GM23338 (cell line): ENCODE measurements at regions not wholly inside any gene's neighbourhood (a gene's known extent, or its start where the extent isn't known, plus 50 kb on each side); places are given as distances from the start of the nearest gene placed in this dataset.

ENCODE experiments used
- ATAC-seq: fragments of 200-7000 bp; cut with Tn5 transposase; 3 replicates; pipeline ENCODE4 v1.9.1; 2020
- DNase-seq: peaks from one replicate; pipeline ENCODE4 v3.0.0-alpha.2; 2015; ENCODE audit warnings: low spot score
- H2AFZ ChIP-seq: fragments of 200-600 bp; sonication (generic); 2 replicates; pipeline ENCODE4 v1.8.0; 2016; ENCODE audit warnings: antibody characterized with exemption, mild to moderate bottlenecking, moderate library complexity
- H3F3A ChIP-seq: fragments of 200-600 bp; sonication (generic); replicated peaks from 2 replicates; pipeline ENCODE4 v1.8.0; 2017; ENCODE audit warnings: antibody characterized with exemption, mixed run types, low read depth
- H3K27ac ChIP-seq: fragments of 200-600 bp; sonication (generic); 2 replicates; pipeline ENCODE4 v1.6.1; 2016; ENCODE audit warnings: low read depth
- H3K27me3 ChIP-seq: fragments of 200-600 bp; sonication (generic); 2 replicates; pipeline ENCODE4 v1.8.0; 2016; ENCODE audit warnings: mild to moderate bottlenecking, mixed run types, moderate library complexity; ENCODE audit not compliant: insufficient read depth
- H3K36me3 ChIP-seq: fragments of 200-600 bp; sonication (generic); 2 replicates; pipeline ENCODE4 v1.8.0; 2016; ENCODE audit warnings: mild to moderate bottlenecking; ENCODE audit not compliant: insufficient read depth
- H3K4me1 ChIP-seq: fragments of 200-600 bp; sonication (generic); 2 replicates; pipeline ENCODE4 v1.8.0; 2016; ENCODE audit warnings: mild to moderate bottlenecking, moderate library complexity; ENCODE audit not compliant: insufficient read depth
- H3K4me2 ChIP-seq: fragments of 200-600 bp; sonication (generic); 2 replicates; pipeline ENCODE4 v1.7.1; 2017; ENCODE audit warnings: mixed run types
- H3K4me3 ChIP-seq: fragments of 200-600 bp; sonication (generic); 2 replicates; pipeline ENCODE4 v1.6.1; 2016; ENCODE audit warnings: mixed run types
- H3K79me2 ChIP-seq: fragments of 200-600 bp; sonication (generic); replicated peaks from 2 replicates; pipeline ENCODE4 v1.8.0; 2017; ENCODE audit warnings: mild to moderate bottlenecking; ENCODE audit not compliant: insufficient read depth
- H3K9me2 ChIP-seq: fragments of 200-600 bp; sonication (generic); 2 replicates; pipeline ENCODE4 v1.8.0; 2017; ENCODE audit not compliant: insufficient read depth
- H4K20me1 ChIP-seq: fragments of 200-600 bp; sonication (generic); replicated peaks from 2 replicates; pipeline ENCODE4 v1.8.0; 2017; ENCODE audit warnings: mild to moderate bottlenecking; ENCODE audit not compliant: insufficient read depth
- H3K27ac Mint-ChIP-seq: 2 replicates; pipeline ENCODE4 v1.8.0; 2020; ENCODE audit warnings: inconsistent platforms, mild to moderate bottlenecking, moderate library complexity, mixed read lengths
- H3K27me3 Mint-ChIP-seq: 3 replicates; pipeline ENCODE4 v1.8.0; 2022; ENCODE audit warnings: low read depth, mild to moderate bottlenecking, moderate library complexity, mixed read lengths, inconsistent platforms; ENCODE audit not compliant: insufficient read depth, poor library complexity
- H3K36me3 Mint-ChIP-seq: 3 replicates; pipeline ENCODE4 v1.8.0; 2021; ENCODE audit warnings: low read depth, mild to moderate bottlenecking, inconsistent platforms, moderate library complexity, mixed read lengths
- H3K4me1 Mint-ChIP-seq: 3 replicates; pipeline ENCODE4 v1.8.0; 2020; ENCODE audit warnings: mild to moderate bottlenecking, inconsistent platforms, mixed read lengths
- H3K4me3 Mint-ChIP-seq: 3 replicates; pipeline ENCODE4 v1.8.0; 2021; ENCODE audit warnings: moderate library complexity, mild to moderate bottlenecking, inconsistent platforms, mixed read lengths
- H3K9me3 Mint-ChIP-seq: 3 replicates; pipeline ENCODE4 v1.8.0; 2020; ENCODE audit warnings: moderate library complexity, mild to moderate bottlenecking, inconsistent platforms, mixed read lengths
- CREB1 ChIP-seq: fragments of 250-450 bp; sonication (Bioruptor Pico); IDR thresholded peaks from 2 replicates; pipeline ENCODE4 v1.5.0; 2020; ENCODE audit warnings: low read depth, mild to moderate bottlenecking, moderate library complexity
- ETS1 ChIP-seq: IDR thresholded peaks from 2 replicates; pipeline ENCODE4 v1.6.1; 2016; ENCODE audit warnings: antibody characterized with exemption
- EZH2 ChIP-seq: fragments of 200-600 bp; sonication (generic); IDR thresholded peaks from one replicate; pipeline ENCODE4 v1.8.0; 2017; ENCODE audit warnings: antibody characterized with exemption, mild to moderate bottlenecking, low read depth; ENCODE audit not compliant: unreplicated experiment
- NANOG ChIP-seq: IDR thresholded peaks from 2 replicates; pipeline ENCODE4 v1.6.1; 2016; ENCODE audit warnings: antibody characterized with exemption, borderline replicate concordance
- POLR2AphosphoS5 ChIP-seq: IDR thresholded peaks from 2 replicates; pipeline ENCODE4 v1.6.1; 2016; ENCODE audit warnings: antibody characterized with exemption, low read depth
- REST ChIP-seq: IDR thresholded peaks from one replicate; pipeline ENCODE4 v1.6.1; 2018; ENCODE audit warnings: antibody characterized with exemption; ENCODE audit not compliant: unreplicated experiment
- STAT1 ChIP-seq: IDR thresholded peaks from one replicate; pipeline ENCODE4 v1.6.1; 2016; ENCODE audit warnings: antibody characterized with exemption; ENCODE audit not compliant: unreplicated experiment
- ZNF114 ChIP-seq: fragments of 250-450 bp; sonication (Bioruptor Pico); IDR thresholded peaks from 2 replicates; pipeline ENCODE4 v1.5.0; 2020; ENCODE audit warnings: mild to moderate bottlenecking, moderate library complexity
- ZNF331 ChIP-seq: fragments of 250-450 bp; sonication (Bioruptor Pico); IDR thresholded peaks from 2 replicates; pipeline ENCODE4 v1.5.0; 2020; ENCODE audit warnings: low read depth, mild to moderate bottlenecking, moderate library complexity
- TF ChIP-seq, protein P1 (sequence below), 2 experiments: fragments of 200-600 bp in 1 of 2; sonication (generic) in 1 of 2; conservative IDR thresholded peaks; 2 replicates each; pipeline versions ENCODE4 v1.5.1 to v1.6.1; 2016 to 2017; ENCODE audit warnings: antibody characterized with exemption in 2 of 2, low read depth in 2 of 2, mild to moderate bottlenecking in 2 of 2, moderate library complexity in 1 of 2
- TF ChIP-seq, protein P2 (sequence below): fragments of 250-450 bp; sonication (Bioruptor Pico); IDR thresholded peaks from 2 replicates; pipeline ENCODE4 v1.5.0; 2020; ENCODE audit warnings: mild to moderate bottlenecking, moderate library complexity

DNA sequence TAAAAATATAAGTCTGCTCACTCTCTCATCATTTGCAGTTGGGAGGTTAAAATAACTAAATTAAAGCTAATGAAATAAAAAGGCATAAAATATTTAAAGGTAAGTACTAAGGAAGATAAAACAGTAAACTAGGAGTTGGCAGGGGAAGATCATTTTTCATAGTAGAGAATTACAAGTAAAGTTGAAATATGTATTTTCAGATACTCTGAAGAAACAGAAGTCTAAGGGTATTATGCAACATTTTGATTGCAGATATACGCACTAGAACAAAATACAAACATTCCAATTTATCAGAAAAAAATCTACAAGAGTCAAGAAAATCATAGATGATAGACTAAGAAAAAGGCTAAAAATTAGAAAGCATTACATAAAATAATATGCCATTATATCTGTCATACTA is 167.6 kb upstream of the CTAGE1 start (continued):
- TF ChIP-seq, protein P1, sequence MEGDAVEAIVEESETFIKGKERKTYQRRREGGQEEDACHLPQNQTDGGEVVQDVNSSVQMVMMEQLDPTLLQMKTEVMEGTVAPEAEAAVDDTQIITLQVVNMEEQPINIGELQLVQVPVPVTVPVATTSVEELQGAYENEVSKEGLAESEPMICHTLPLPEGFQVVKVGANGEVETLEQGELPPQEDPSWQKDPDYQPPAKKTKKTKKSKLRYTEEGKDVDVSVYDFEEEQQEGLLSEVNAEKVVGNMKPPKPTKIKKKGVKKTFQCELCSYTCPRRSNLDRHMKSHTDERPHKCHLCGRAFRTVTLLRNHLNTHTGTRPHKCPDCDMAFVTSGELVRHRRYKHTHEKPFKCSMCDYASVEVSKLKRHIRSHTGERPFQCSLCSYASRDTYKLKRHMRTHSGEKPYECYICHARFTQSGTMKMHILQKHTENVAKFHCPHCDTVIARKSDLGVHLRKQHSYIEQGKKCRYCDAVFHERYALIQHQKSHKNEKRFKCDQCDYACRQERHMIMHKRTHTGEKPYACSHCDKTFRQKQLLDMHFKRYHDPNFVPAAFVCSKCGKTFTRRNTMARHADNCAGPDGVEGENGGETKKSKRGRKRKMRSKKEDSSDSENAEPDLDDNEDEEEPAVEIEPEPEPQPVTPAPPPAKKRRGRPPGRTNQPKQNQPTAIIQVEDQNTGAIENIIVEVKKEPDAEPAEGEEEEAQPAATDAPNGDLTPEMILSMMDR (conservative IDR thresholded peaks at IDR 0.05; ENCODE audit: low read depth in 2 of 2) = no peak

- no peaks in the 10 kb centered on the region for H3K27me3 ChIP-seq
- Mint-ChIP-seq H3K4me3 (no peak overlapping the region), H3K27ac (no peak overlapping the region), H3K36me3 (no peaks in the 10 kb centered on the region; the same call in 2 of the 3 replicates), H3K27me3 (no peaks in the 10 kb centered on the region), H3K4me1 (no peaks in the 10 kb centered on the region), H3K9me3 (no peaks in the 10 kb centered on the region)
- DNase-seq (no peak), ATAC-seq (no peak)
- H2AFZ ChIP-seq = no peak overlapping the region
- H3K79me2 ChIP-seq = no peaks in the 10 kb centered on the region
- no peak overlapping the region for H3K4me3 ChIP-seq
- no peaks in the 10 kb centered on the region for H4K20me1 ChIP-seq
- no peaks in the 10 kb centered on the region; the same call in 1 of the 2 replicates for H3K9me2 ChIP-seq
- no peak overlapping the region for H3K4me2 ChIP-seq
- H3K27ac ChIP-seq = no peak overlapping the region
- H3K36me3 ChIP-seq = no peaks in the 10 kb centered on the region
- no peaks in the 10 kb centered on the region for H3K4me1 ChIP-seq
- H3F3A ChIP-seq = no peaks in the 10 kb centered on the region
- TF ChIP-seq POLR2AphosphoS5 = no peak
- TF ChIP-seq NANOG = no peak
- no peak for TF ChIP-seq REST
- TF ChIP-seq, protein P2, sequence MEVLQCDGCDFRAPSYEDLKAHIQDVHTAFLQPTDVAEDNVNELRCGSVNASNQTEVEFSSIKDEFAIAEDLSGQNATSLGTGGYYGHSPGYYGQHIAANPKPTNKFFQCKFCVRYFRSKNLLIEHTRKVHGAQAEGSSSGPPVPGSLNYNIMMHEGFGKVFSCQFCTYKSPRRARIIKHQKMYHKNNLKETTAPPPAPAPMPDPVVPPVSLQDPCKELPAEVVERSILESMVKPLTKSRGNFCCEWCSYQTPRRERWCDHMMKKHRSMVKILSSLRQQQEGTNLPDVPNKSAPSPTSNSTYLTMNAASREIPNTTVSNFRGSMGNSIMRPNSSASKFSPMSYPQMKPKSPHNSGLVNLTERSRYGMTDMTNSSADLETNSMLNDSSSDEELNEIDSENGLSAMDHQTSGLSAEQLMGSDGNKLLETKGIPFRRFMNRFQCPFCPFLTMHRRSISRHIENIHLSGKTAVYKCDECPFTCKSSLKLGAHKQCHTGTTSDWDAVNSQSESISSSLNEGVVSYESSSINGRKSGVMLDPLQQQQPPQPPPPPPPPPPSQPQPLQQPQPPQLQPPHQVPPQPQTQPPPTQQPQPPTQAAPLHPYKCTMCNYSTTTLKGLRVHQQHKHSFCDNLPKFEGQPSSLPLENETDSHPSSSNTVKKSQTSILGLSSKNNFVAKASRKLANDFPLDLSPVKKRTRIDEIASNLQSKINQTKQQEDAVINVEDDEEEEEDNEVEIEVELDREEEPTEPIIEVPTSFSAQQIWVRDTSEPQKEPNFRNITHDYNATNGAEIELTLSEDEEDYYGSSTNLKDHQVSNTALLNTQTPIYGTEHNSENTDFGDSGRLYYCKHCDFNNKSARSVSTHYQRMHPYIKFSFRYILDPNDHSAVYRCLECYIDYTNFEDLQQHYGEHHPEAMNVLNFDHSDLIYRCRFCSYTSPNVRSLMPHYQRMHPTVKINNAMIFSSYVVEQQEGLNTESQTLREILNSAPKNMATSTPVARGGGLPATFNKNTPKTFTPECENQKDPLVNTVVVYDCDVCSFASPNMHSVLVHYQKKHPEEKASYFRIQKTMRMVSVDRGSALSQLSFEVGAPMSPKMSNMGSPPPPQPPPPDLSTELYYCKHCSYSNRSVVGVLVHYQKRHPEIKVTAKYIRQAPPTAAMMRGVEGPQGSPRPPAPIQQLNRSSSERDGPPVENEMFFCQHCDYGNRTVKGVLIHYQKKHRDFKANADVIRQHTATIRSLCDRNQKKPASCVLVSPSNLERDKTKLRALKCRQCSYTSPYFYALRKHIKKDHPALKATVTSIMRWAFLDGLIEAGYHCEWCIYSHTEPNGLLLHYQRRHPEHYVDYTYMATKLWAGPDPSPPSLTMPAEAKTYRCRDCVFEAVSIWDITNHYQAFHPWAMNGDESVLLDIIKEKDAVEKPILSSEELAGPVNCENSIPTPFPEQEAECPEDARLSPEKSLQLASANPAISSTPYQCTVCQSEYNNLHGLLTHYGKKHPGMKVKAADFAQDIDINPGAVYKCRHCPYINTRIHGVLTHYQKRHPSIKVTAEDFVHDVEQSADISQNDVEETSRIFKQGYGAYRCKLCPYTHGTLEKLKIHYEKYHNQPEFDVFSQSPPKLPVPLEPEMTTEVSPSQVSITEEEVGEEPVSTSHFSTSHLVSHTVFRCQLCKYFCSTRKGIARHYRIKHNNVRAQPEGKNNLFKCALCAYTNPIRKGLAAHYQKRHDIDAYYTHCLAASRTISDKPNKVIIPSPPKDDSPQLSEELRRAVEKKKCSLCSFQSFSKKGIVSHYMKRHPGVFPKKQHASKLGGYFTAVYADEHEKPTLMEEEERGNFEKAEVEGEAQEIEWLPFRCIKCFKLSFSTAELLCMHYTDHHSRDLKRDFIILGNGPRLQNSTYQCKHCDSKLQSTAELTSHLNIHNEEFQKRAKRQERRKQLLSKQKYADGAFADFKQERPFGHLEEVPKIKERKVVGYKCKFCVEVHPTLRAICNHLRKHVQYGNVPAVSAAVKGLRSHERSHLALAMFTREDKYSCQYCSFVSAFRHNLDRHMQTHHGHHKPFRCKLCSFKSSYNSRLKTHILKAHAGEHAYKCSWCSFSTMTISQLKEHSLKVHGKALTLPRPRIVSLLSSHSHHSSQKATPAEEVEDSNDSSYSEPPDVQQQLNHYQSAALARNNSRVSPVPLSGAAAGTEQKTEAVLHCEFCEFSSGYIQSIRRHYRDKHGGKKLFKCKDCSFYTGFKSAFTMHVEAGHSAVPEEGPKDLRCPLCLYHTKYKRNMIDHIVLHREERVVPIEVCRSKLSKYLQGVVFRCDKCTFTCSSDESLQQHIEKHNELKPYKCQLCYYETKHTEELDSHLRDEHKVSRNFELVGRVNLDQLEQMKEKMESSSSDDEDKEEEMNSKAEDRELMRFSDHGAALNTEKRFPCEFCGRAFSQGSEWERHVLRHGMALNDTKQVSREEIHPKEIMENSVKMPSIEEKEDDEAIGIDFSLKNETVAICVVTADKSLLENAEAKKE (CRISPR knock-in tag) = no peak
- no peak for TF ChIP-seq ETS1
- TF ChIP-seq, protein P1 (conservative IDR thresholded peaks at IDR 0.05; ENCODE audit: low read depth in 2 of 2) = no peak
- no peak for TF ChIP-seq ZNF114 (CRISPR knock-in tag)
- TF ChIP-seq ZNF331 (CRISPR knock-in tag) = no peak
- TF ChIP-seq CREB1 (CRISPR knock-in tag) = no peak
- no peak for TF ChIP-seq STAT1
- TF ChIP-seq EZH2 = no peak
Observed at GRCh38 chr18:22585821-22586220, 168.1 kb upstream of the CTAGE1 start.
